Liver (tissue), 8 donors: ENCODE measurements at regions not wholly inside any gene's neighbourhood (a gene's known extent, or its start where the extent isn't known, plus 50 kb on each side); places are given as distances from the start of the nearest gene placed in this dataset.

Source experiments
- DNase-seq: peaks from one replicate; pipeline ENCODE4 v3.0.0-alpha.2; 2017; ENCODE audit warnings: low spot score
- H3K27ac ChIP-seq, 2 donors: one replicate each; pipeline ENCODE4 v1.7.0; 2013; ENCODE audit warnings: inconsistent platforms in 2 of 2, low read length in 2 of 2, control low read depth in 1 of 2, low read depth in 1 of 2, mild to moderate bottlenecking in 1 of 2
- H3K27me3 ChIP-seq, 4 donors: one replicate each; pipeline versions ENCODE4 v1.6.1 to v1.7.0; 2013; ENCODE audit warnings: low read length in 3 of 4, inconsistent platforms in 1 of 4, mild to moderate bottlenecking in 1 of 4, moderate library complexity in 1 of 4; ENCODE audit not compliant: control insufficient read depth in 4 of 4, insufficient read depth in 4 of 4
- H3K36me3 ChIP-seq, 4 donors: one replicate each; pipeline versions ENCODE4 v1.6.1 to v1.7.0; 2013; ENCODE audit warnings: low read length in 3 of 4, mild to moderate bottlenecking in 3 of 4, low read depth in 1 of 4, moderate library complexity in 1 of 4; ENCODE audit not compliant: control insufficient read depth in 4 of 4, insufficient read depth in 3 of 4
- H3K4me1 ChIP-seq, 4 donors: one replicate each; pipeline versions ENCODE4 v1.6.1 to v1.7.0; 2013; ENCODE audit warnings: low read length in 3 of 4, mild to moderate bottlenecking in 3 of 4, moderate library complexity in 1 of 4; ENCODE audit not compliant: control insufficient read depth in 4 of 4, insufficient read depth in 4 of 4
- H3K4me3 ChIP-seq, 3 donors: one replicate each; pipeline versions ENCODE4 v1.6.1 to v1.7.0; 2013; ENCODE audit warnings: low read length in 3 of 3, control low read depth in 1 of 3, low read depth in 1 of 3, mild to moderate bottlenecking in 1 of 3
- H3K9ac ChIP-seq, 2 donors: one replicate each; pipeline ENCODE4 v1.7.0; 2013; ENCODE audit warnings: low read length in 2 of 2, mild to moderate bottlenecking in 2 of 2, moderate library complexity in 2 of 2, control low read depth in 1 of 2, low read depth in 1 of 2
- H3K9me3 ChIP-seq, 4 donors: one replicate each; pipeline versions ENCODE4 v1.6.1 to v1.7.0; 2013; ENCODE audit warnings: low read length in 3 of 4; ENCODE audit not compliant: control insufficient read depth in 4 of 4
- EGR1 ChIP-seq, 2 donors: IDR thresholded peaks; 2 replicates each; pipeline ENCODE4 v1.6.1; 2016 to 2018; ENCODE audit warnings: antibody characterized with exemption in 2 of 2, low read depth in 2 of 2
- FOXA1 ChIP-seq: IDR thresholded peaks from 2 replicates; pipeline ENCODE4 v1.6.1; 2016; ENCODE audit warnings: antibody characterized with exemption
- FOXA2 ChIP-seq: IDR thresholded peaks from 2 replicates; pipeline ENCODE4 v1.6.1; 2016; ENCODE audit warnings: antibody characterized with exemption
- GABPA ChIP-seq, 2 donors: IDR thresholded peaks in 1 of 2; conservative IDR thresholded peaks in 1 of 2; 2 replicates each; pipeline ENCODE4 v1.6.1; 2016; ENCODE audit warnings: antibody characterized with exemption in 2 of 2, mild to moderate bottlenecking in 1 of 2, moderate library complexity in 1 of 2
- HNF4G ChIP-seq: IDR thresholded peaks from 2 replicates; pipeline ENCODE4 v1.6.1; 2016; ENCODE audit warnings: antibody characterized with exemption
- MAX ChIP-seq: IDR thresholded peaks from 2 replicates; pipeline ENCODE4 v1.6.1; 2016; ENCODE audit warnings: antibody characterized with exemption
- NR2F2 ChIP-seq: IDR thresholded peaks from 2 replicates; pipeline ENCODE4 v1.6.1; 2016; ENCODE audit warnings: antibody characterized with exemption
- RAD21 ChIP-seq, 2 donors: IDR thresholded peaks; 2 replicates each; pipeline ENCODE4 v1.6.1; 2016; ENCODE audit warnings: antibody characterized with exemption in 2 of 2, mild to moderate bottlenecking in 2 of 2
- SP1 ChIP-seq: IDR thresholded peaks from 2 replicates; pipeline ENCODE4 v1.6.1; 2018; ENCODE audit warnings: antibody characterized with exemption, mild to moderate bottlenecking
- TAF1 ChIP-seq: conservative IDR thresholded peaks from 2 replicates; pipeline ENCODE4 v1.6.1; 2016; ENCODE audit warnings: antibody characterized with exemption, mild to moderate bottlenecking
- YY1 ChIP-seq: IDR thresholded peaks from 2 replicates; pipeline ENCODE4 v1.6.1; 2016; ENCODE audit warnings: antibody characterized with exemption, mild to moderate bottlenecking
- WGBS: extraction: QIAGEN DNeasy Blood & Tissue Kit; methylation state at CpG from one replicate; pipeline ENCODE4 v1.1.7; 2013; 5-methylcytosine and 5-hydroxymethylcytosine counted together
- TF ChIP-seq, protein P1 (sequence below): IDR thresholded peaks from 2 replicates; pipeline ENCODE4 v1.6.1; 2016; ENCODE audit warnings: antibody characterized with exemption
- TF ChIP-seq, protein P2 (sequence below): IDR thresholded peaks from 2 replicates; pipeline ENCODE4 v1.6.1; 2016; ENCODE audit warnings: antibody characterized with exemption, mild to moderate bottlenecking
- TF ChIP-seq, protein P3 (sequence below): fragments of 150-350 bp; IDR thresholded peaks from 2 replicates; pipeline ENCODE4 v1.5.1; 2017; ENCODE audit warnings: improper control_type of control experiment, low read depth, low read length; ENCODE audit not compliant: missing input control
- TF ChIP-seq, protein P4 (sequence below): IDR thresholded peaks from 2 replicates; pipeline ENCODE4 v1.6.1; 2016; ENCODE audit warnings: antibody characterized with exemption
- donor health status: healthy.
- donor health status: healthy.
- donor health status: healthy.
- donor health status: healthy.
- donor health status: healthy.

GRCh38 chr11:25244126-25244525, 747.3 kb downstream of the LUZP2 start:
- no peak overlapping the region for H3K9ac ChIP-seq
- TF ChIP-seq, protein P1, sequence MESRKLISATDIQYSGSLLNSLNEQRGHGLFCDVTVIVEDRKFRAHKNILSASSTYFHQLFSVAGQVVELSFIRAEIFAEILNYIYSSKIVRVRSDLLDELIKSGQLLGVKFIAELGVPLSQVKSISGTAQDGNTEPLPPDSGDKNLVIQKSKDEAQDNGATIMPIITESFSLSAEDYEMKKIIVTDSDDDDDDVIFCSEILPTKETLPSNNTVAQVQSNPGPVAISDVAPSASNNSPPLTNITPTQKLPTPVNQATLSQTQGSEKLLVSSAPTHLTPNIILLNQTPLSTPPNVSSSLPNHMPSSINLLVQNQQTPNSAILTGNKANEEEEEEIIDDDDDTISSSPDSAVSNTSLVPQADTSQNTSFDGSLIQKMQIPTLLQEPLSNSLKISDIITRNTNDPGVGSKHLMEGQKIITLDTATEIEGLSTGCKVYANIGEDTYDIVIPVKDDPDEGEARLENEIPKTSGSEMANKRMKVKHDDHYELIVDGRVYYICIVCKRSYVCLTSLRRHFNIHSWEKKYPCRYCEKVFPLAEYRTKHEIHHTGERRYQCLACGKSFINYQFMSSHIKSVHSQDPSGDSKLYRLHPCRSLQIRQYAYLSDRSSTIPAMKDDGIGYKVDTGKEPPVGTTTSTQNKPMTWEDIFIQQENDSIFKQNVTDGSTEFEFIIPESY = no peak
- TF ChIP-seq RAD21 (IDR thresholded peaks at IDR 0.05) = no peak
- no peak for TF ChIP-seq NR2F2
- no peak for TF ChIP-seq SP1
- no peak for TF ChIP-seq HNF4G
- no peak for TF ChIP-seq GABPA (IDR thresholded peaks at IDR 0.05 in 1 of 2, conservative IDR thresholded peaks at IDR 0.05 in 1 of 2)
- TF ChIP-seq MAX = no peak
- TF ChIP-seq, protein P2, sequence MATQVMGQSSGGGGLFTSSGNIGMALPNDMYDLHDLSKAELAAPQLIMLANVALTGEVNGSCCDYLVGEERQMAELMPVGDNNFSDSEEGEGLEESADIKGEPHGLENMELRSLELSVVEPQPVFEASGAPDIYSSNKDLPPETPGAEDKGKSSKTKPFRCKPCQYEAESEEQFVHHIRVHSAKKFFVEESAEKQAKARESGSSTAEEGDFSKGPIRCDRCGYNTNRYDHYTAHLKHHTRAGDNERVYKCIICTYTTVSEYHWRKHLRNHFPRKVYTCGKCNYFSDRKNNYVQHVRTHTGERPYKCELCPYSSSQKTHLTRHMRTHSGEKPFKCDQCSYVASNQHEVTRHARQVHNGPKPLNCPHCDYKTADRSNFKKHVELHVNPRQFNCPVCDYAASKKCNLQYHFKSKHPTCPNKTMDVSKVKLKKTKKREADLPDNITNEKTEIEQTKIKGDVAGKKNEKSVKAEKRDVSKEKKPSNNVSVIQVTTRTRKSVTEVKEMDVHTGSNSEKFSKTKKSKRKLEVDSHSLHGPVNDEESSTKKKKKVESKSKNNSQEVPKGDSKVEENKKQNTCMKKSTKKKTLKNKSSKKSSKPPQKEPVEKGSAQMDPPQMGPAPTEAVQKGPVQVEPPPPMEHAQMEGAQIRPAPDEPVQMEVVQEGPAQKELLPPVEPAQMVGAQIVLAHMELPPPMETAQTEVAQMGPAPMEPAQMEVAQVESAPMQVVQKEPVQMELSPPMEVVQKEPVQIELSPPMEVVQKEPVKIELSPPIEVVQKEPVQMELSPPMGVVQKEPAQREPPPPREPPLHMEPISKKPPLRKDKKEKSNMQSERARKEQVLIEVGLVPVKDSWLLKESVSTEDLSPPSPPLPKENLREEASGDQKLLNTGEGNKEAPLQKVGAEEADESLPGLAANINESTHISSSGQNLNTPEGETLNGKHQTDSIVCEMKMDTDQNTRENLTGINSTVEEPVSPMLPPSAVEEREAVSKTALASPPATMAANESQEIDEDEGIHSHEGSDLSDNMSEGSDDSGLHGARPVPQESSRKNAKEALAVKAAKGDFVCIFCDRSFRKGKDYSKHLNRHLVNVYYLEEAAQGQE = no peak
- TF ChIP-seq TAF1 = no peak
- TF ChIP-seq FOXA2 = no peak
- TF ChIP-seq, protein P3, sequence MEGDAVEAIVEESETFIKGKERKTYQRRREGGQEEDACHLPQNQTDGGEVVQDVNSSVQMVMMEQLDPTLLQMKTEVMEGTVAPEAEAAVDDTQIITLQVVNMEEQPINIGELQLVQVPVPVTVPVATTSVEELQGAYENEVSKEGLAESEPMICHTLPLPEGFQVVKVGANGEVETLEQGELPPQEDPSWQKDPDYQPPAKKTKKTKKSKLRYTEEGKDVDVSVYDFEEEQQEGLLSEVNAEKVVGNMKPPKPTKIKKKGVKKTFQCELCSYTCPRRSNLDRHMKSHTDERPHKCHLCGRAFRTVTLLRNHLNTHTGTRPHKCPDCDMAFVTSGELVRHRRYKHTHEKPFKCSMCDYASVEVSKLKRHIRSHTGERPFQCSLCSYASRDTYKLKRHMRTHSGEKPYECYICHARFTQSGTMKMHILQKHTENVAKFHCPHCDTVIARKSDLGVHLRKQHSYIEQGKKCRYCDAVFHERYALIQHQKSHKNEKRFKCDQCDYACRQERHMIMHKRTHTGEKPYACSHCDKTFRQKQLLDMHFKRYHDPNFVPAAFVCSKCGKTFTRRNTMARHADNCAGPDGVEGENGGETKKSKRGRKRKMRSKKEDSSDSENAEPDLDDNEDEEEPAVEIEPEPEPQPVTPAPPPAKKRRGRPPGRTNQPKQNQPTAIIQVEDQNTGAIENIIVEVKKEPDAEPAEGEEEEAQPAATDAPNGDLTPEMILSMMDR = no peak
- no peaks in the 10 kb centered on the region for H3K4me1 ChIP-seq
- WGBS = 93% methylated on average over 2 of the region's 2 CpGs
- H3K4me3 ChIP-seq = no peak overlapping the region
- no peak overlapping the region for H3K27ac ChIP-seq
- DNase-seq = no peak
- H3K9me3 ChIP-seq = no peaks in the 10 kb centered on the region
- no peaks in the 10 kb centered on the region for H3K27me3 ChIP-seq
- no peaks in the 10 kb centered on the region for H3K36me3 ChIP-seq

GRCh38 chr11:25247336-25247735, 750.5 kb downstream of the LUZP2 start:
- 40% methylated on average over 1 of the region's 1 CpG for WGBS
- TF ChIP-seq GABPA (IDR thresholded peaks at IDR 0.05 in 1 of 2, conservative IDR thresholded peaks at IDR 0.05 in 1 of 2) (no peak), RAD21 (IDR thresholded peaks at IDR 0.05) (no peak), TAF1 (no peak), NR2F2 (no peak), YY1 (no peak), SP1 (no peak), HNF4G (no peak), FOXA1 (no peak), EGR1 (IDR thresholded peaks at IDR 0.05; ENCODE audit: low read depth in 2 of 2) (no peak)
- TF ChIP-seq, protein P1 = no peak
- TF ChIP-seq, protein P3 = no peak
- TF ChIP-seq, protein P2 = no peak
- TF ChIP-seq, protein P4, sequence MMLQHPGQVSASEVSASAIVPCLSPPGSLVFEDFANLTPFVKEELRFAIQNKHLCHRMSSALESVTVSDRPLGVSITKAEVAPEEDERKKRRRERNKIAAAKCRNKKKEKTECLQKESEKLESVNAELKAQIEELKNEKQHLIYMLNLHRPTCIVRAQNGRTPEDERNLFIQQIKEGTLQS = no peak

More at GRCh38 chr11:25247336-25247735, 750.5 kb downstream of the LUZP2 start:
- H3K27me3 ChIP-seq = no peaks in the 10 kb centered on the region
- no peak overlapping the region for H3K4me3 ChIP-seq
- no peaks in the 10 kb centered on the region for H3K4me1 ChIP-seq
- no peaks in the 10 kb centered on the region for H3K36me3 ChIP-seq
- no peak overlapping the region for H3K9ac ChIP-seq
- no peaks in the 10 kb centered on the region for H3K9me3 ChIP-seq
- H3K27ac ChIP-seq = no peak overlapping the region
- DNase-seq = no peak
